HepG2 (cell line): ENCODE measurements at regions not wholly inside any gene's neighbourhood (a gene's known extent, or its start where the extent isn't known, plus 50 kb on each side); places are given as distances from the start of the nearest gene placed in this dataset.
A peak's percentile ranks its signal among the peaks of the same experiment; 100 is the strongest.

Source experiments
- ATAC-seq: fragments of 200-7000 bp; cut with Tn5 transposase; 3 replicates; pipeline ENCODE4 v1.9.1; 2020; ENCODE audit warnings: mild to moderate bottlenecking, moderate library complexity
- BruUV-seq: library from RNA; stranded (reverse); fragments of 400-500 nt; replicated peaks from 2 replicates; lab custom pipeline; 2021; lab: Mats Ljungman, UMichigan
- CTCF ChIA-PET: fragments of 300-600 bp; formaldehyde crosslinking; extraction: SDS; loops from one replicate; lab custom pipeline; 2021; ENCODE audit warnings: low total read pairs, inconsistent platforms, low intra/inter-chr PET ratio; lab: Yijun Ruan, JAX
- POLR2A ChIA-PET: fragments of 350-600 bp; sonication (Branson Sonifier 250); formaldehyde crosslinking; loops from one replicate; lab custom pipeline; 2020; ENCODE audit warnings: antibody characterized with exemption, inconsistent platforms; lab: Yijun Ruan, JAX
- DNase-seq: peaks from one replicate; pipeline ENCODE4 v3.0.0-alpha.2; 2015; ENCODE audit warnings: low spot score
- FAIRE-seq: peaks from 3 replicates; lab custom pipeline; 2011; peaks lifted over from hg19 to GRCh38; lab: Jason Lieb, UNC
- H2AFZ ChIP-seq: one replicate; pipeline ENCODE4 v1.6.1; 2011; ENCODE audit warnings: low read length, inconsistent platforms
- H3K27ac ChIP-seq: fragments of 300-600 bp; 3 replicates; pipeline ENCODE4 v1.8.0; 2011; ENCODE audit warnings: mixed run types, mild to moderate bottlenecking, mixed read lengths, low read length, inconsistent platforms; ENCODE audit not compliant: insufficient read depth; ENCODE audit errors: extremely low read length
- H3K27me3 ChIP-seq, 2 experiments: fragments of 200-600 bp in 1 of 2; 2 replicates in 1 of 2; 3 replicates in 1 of 2; pipeline versions ENCODE4 v1.6.0 to v1.8.0; 2011; ENCODE audit warnings: low read length in 2 of 2, mild to moderate bottlenecking in 2 of 2, moderate library complexity in 2 of 2, inconsistent platforms in 1 of 2; ENCODE audit not compliant: insufficient read depth in 2 of 2, control insufficient read depth in 1 of 2
- H3K36me3 ChIP-seq, 2 experiments: fragments of 200-600 bp in 1 of 2; replicated peaks in 1 of 2; 2 replicates in 1 of 2; 3 replicates in 1 of 2; pipeline versions ENCODE4 v1.5.1 to v1.8.0; 2011; ENCODE audit warnings: low read length in 2 of 2, inconsistent platforms in 1 of 2; ENCODE audit not compliant: insufficient read depth in 2 of 2, control insufficient read depth in 1 of 2
- H3K4me1 ChIP-seq: 2 replicates; pipeline ENCODE4 v1.5.1; 2012; ENCODE audit warnings: low read length, inconsistent platforms; ENCODE audit not compliant: insufficient read depth
- H3K4me2 ChIP-seq: 2 replicates; pipeline ENCODE4 v1.6.0; 2011; ENCODE audit warnings: low read depth, low read length, inconsistent platforms
- H3K4me3 ChIP-seq, 3 experiments: fragments of 200-600 bp in 1 of 3; sonication (generic), shearing (Covaris generic) in 1 of 3; replicated peaks in 1 of 3; 2 replicates each; pipeline ENCODE4 v1.5.1; 2011 to 2016; ENCODE audit warnings: low read length in 3 of 3, inconsistent platforms in 2 of 3, low read depth in 2 of 3, mild to moderate bottlenecking in 2 of 3, control low read depth in 1 of 3, mixed read lengths in 1 of 3; ENCODE audit not compliant: insufficient read depth in 1 of 3
- H3K79me2 ChIP-seq: one replicate; pipeline ENCODE4 v1.6.1; 2011; ENCODE audit warnings: low read length, inconsistent platforms; ENCODE audit not compliant: insufficient read depth
- H3K9ac ChIP-seq: 2 replicates; pipeline ENCODE4 v1.6.0; 2011; ENCODE audit warnings: mild to moderate bottlenecking, low read depth, low read length, inconsistent platforms; ENCODE audit not compliant: insufficient read depth
- H3K9me3 ChIP-seq: 2 replicates; pipeline ENCODE4 v1.5.1; 2012; ENCODE audit warnings: mild to moderate bottlenecking, low read length
- H4K20me1 ChIP-seq: 2 replicates; pipeline ENCODE4 v1.6.0; 2011; ENCODE audit warnings: inconsistent platforms, mild to moderate bottlenecking, low read length, moderate library complexity; ENCODE audit not compliant: insufficient read depth
- AFF4 ChIP-seq: sonication (generic); formaldehyde crosslinking; IDR thresholded peaks from 2 replicates; pipeline ENCODE4 v1.4.0; 2020; ENCODE audit warnings: missing genetic modification reagents
- ERF ChIP-seq: IDR thresholded peaks from 2 replicates; pipeline ENCODE4 v1.6.1; 2018; ENCODE audit warnings: missing biosample characterization, missing genetic modification reagents
- MAFF ChIP-seq: IDR thresholded peaks from 2 replicates; pipeline ENCODE4 v1.6.1; 2011; ENCODE audit warnings: low read depth, low read length, improper control_type of control experiment
- MAFK ChIP-seq, 2 experiments: IDR thresholded peaks in 1 of 2; conservative IDR thresholded peaks in 1 of 2; 2 replicates each; pipeline ENCODE4 v1.6.1; 2011; ENCODE audit warnings: improper control_type of control experiment in 2 of 2, low read length in 2 of 2
- MBNL3 ChIP-seq: fragments of 250-450 bp; sonication (Bioruptor Pico); conservative IDR thresholded peaks from 2 replicates; pipeline ENCODE4 v1.8.0; 2022; ENCODE audit warnings: mild to moderate bottlenecking, inconsistent platforms
- PHF20 ChIP-seq: sonication (generic); formaldehyde crosslinking; IDR thresholded peaks from 2 replicates; pipeline ENCODE4 v1.5.0; 2020; ENCODE audit warnings: mild to moderate bottlenecking, missing genetic modification reagents
- SIX4 ChIP-seq: sonication (generic); formaldehyde crosslinking; IDR thresholded peaks from 2 replicates; pipeline ENCODE4 v1.4.0; 2020; ENCODE audit warnings: missing genetic modification reagents
- TFDP2 ChIP-seq: sonication (generic); formaldehyde crosslinking; IDR thresholded peaks from 2 replicates; pipeline ENCODE4 v1.4.0; 2020; ENCODE audit warnings: missing genetic modification reagents
- WGBS: methylation state at CpG from one replicate; pipeline ENCODE4 v1.1.6; 2017; ENCODE audit warnings: low lambda C conversion rate; 5-methylcytosine and 5-hydroxymethylcytosine counted together
- in situ Hi-C: cut with HindIII; loops from 2 replicates; pipeline ENCODE4 v1.10.0; 2017; ENCODE audit warnings: low pct_unique_long_range_greater_than_20kb; ENCODE audit not compliant: extremely low pct_ligation_motif_present
- intact Hi-C: fragments of 100-400 bp; cut with micrococcal nuclease; formaldehyde crosslinking; loops from one replicate; pipeline ENCODE4 v1.10.0; 2022; ENCODE audit not compliant: unreplicated experiment
- TF ChIP-seq, protein P1 (sequence below): sonication (generic); formaldehyde crosslinking; IDR thresholded peaks from 2 replicates; pipeline ENCODE4 v1.4.0; 2020; ENCODE audit warnings: mild to moderate bottlenecking, missing genetic modification reagents

DNA sequence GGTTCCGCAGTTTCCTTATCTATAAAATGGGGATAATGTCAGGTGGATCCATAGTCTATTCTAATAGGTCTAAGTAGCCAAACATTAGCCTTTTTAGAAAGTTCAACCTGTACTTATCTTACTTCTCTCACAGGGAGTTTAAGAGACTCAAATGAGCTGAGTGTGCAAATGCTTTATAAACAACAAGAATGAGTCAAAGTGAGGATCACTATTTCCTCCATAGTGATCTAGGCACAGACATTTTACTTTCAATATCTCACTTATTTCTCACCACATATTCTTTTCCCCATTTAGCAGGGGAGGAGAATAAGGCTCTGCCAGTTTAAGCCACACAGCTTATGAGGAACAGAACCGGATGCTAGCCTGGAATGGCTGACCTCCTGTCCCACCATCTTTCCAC is 92.1 kb upstream of the LMO4 start:
- ATAC-seq (no peak), FAIRE-seq (no peak), DNase-seq (no peak)
- Histone ChIP-seq H3K9ac (no peak overlapping the region), H2AFZ (no peak overlapping the region), H3K79me2 (no peaks in the 10 kb centered on the region), H3K27ac (no peak overlapping the region), H3K4me3 (no peak overlapping the region), H3K4me1 (no peaks in the 10 kb centered on the region), H3K36me3 (no peaks in the 10 kb centered on the region), H4K20me1 (no peaks in the 10 kb centered on the region), H3K9me3 (no peaks in the 10 kb centered on the region), H3K4me2 (no peak overlapping the region), H3K27me3 (peaks cover 2 to 9% of the 10 kb centered on the region in 2 experiments; a peak in 3 of 5 replicates)
- 12% methylated on average over 2 of the region's 2 CpGs for WGBS
- CTCF ChIA-PET: no interaction called here
- in situ Hi-C loops: no loop called here
- intact Hi-C loops: no loop called here
- peak in 1 of 2 experiments; percentile 54; a peak in 2 of 4 replicates for TF ChIP-seq MAFK (conservative IDR thresholded peaks at IDR 0.05 in 1 of 2, IDR thresholded peaks at IDR 0.05 in 1 of 2; ENCODE audit: low read length in 2 of 2)
- 0 out of 2 replicates have a peak, but pooled peaks have one; percentile 4 for TF ChIP-seq MAFF
- no peak for TF ChIP-seq PHF20
- TF ChIP-seq MBNL3 (CRISPR knock-in tag): no peak
- TF ChIP-seq, protein P1, sequence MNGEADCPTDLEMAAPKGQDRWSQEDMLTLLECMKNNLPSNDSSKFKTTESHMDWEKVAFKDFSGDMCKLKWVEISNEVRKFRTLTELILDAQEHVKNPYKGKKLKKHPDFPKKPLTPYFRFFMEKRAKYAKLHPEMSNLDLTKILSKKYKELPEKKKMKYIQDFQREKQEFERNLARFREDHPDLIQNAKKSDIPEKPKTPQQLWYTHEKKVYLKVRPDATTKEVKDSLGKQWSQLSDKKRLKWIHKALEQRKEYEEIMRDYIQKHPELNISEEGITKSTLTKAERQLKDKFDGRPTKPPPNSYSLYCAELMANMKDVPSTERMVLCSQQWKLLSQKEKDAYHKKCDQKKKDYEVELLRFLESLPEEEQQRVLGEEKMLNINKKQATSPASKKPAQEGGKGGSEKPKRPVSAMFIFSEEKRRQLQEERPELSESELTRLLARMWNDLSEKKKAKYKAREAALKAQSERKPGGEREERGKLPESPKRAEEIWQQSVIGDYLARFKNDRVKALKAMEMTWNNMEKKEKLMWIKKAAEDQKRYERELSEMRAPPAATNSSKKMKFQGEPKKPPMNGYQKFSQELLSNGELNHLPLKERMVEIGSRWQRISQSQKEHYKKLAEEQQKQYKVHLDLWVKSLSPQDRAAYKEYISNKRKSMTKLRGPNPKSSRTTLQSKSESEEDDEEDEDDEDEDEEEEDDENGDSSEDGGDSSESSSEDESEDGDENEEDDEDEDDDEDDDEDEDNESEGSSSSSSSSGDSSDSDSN (CRISPR knock-in tag): no peak
- POLR2A ChIA-PET: no interaction called here
- no TSS peak for BruUV-seq

GRCh38 chr1:87239997-87240605 is 88.6 kb upstream of the LMO4 start:
- WGBS: 47% methylated on average over 2 of the region's 2 CpGs
- H2AFZ ChIP-seq: no peak overlapping the region
- ATAC-seq (no peak), DNase-seq (no peak), FAIRE-seq (no peak)
- intact Hi-C loops (no loop called here), in situ Hi-C loops (no loop called here)
- no peak overlapping the region for H3K27ac ChIP-seq
- no peaks in the 10 kb centered on the region for H3K9me3 ChIP-seq
- H3K9ac ChIP-seq: no peak overlapping the region
- CTCF ChIA-PET: no interaction called here
- no TSS peak for BruUV-seq
- H3K27me3 ChIP-seq: peaks cover 2 to 4% of the 10 kb centered on the region in 2 experiments; a peak in 3 of 5 replicates
- H3K79me2 ChIP-seq: no peaks in the 10 kb centered on the region
- no peaks in the 10 kb centered on the region for H3K36me3 ChIP-seq
- no peak overlapping the region for H3K4me3 ChIP-seq
- no peak overlapping the region for H3K4me2 ChIP-seq
- H4K20me1 ChIP-seq: no peaks in the 10 kb centered on the region
- no peaks in the 10 kb centered on the region for H3K4me1 ChIP-seq
- POLR2A ChIA-PET: no interaction called here
- no peak for TF ChIP-seq AFF4 (CRISPR knock-in tag)
- no peak for TF ChIP-seq SIX4 (CRISPR knock-in tag)
- no peak for TF ChIP-seq TFDP2
- no peak for TF ChIP-seq ERF (CRISPR knock-in tag)
